GM12878 (cell line): ENCODE measurements at regions not wholly inside any gene's neighbourhood (a gene's known extent, or its start where the extent isn't known, plus 50 kb on each side); places are given as distances from the start of the nearest gene placed in this dataset.

Source experiments
- ATAC-seq: fragments of 200-7000 bp; cut with Tn5 transposase; 3 replicates; pipeline ENCODE4 v1.9.1; 2020; ENCODE audit warnings: mild to moderate bottlenecking, moderate library complexity
- BruUV-seq: library from RNA; stranded (reverse); fragments of 400-500 nt; replicated peaks from 2 replicates; lab custom pipeline; 2021; lab: Mats Ljungman, UMichigan
- CTCF ChIA-PET: fragments of 300-600 bp; sonication (Branson Sonifier 250); formaldehyde crosslinking; extraction: SDS; loops from one replicate; lab custom pipeline; 2021; ENCODE audit warnings: inconsistent platforms; lab: Yijun Ruan, JAX
- POLR2A ChIA-PET: fragments of 350-600 bp; formaldehyde crosslinking; extraction: SDS; loops from one replicate; lab custom pipeline; 2021; ENCODE audit warnings: inconsistent platforms; lab: Charles Lee
- RAD21 ChIA-PET: fragments of 300-600 bp; sonication (Branson Sonifier 250); formaldehyde crosslinking; loops from one replicate; lab custom pipeline; 2023; ENCODE audit warnings: antibody characterized with exemption; ENCODE audit not compliant: unreplicated experiment; lab: Charles Lee
- SMC1A ChIA-PET: fragments of 300-600 bp; sonication (Branson Sonifier 250); formaldehyde crosslinking; loops from one replicate; lab custom pipeline; 2023; ENCODE audit not compliant: unreplicated experiment, uncharacterized antibody; lab: Charles Lee
- DNase-seq: peaks from one replicate; pipeline ENCODE4 v3.0.0-alpha.2; 2011; ENCODE audit warnings: low read depth, low spot score
- FAIRE-seq: peaks from 3 replicates; lab custom pipeline; 2011; peaks lifted over from hg19 to GRCh38; lab: Jason Lieb, UNC
- H2AFZ ChIP-seq: 2 replicates; pipeline ENCODE4 v1.6.0; 2011; ENCODE audit warnings: low read depth, low read length, control low read depth; ENCODE audit not compliant: control insufficient read depth
- H3K27ac ChIP-seq: 2 replicates; pipeline ENCODE4 v1.5.1; 2011; ENCODE audit warnings: control low read depth; ENCODE audit not compliant: control insufficient read depth, insufficient read depth
- H3K27me3 ChIP-seq, 2 experiments: replicated peaks in 1 of 2; 2 replicates each; pipeline versions ENCODE4 v1.6.0 to v1.6.1; 2011; ENCODE audit warnings: low read length in 1 of 2; ENCODE audit not compliant: control insufficient read depth in 2 of 2, insufficient read depth in 2 of 2
- H3K36me3 ChIP-seq, 2 experiments: 2 replicates each; pipeline ENCODE4 v1.5.1; 2011; ENCODE audit warnings: low read length in 1 of 2; ENCODE audit not compliant: control insufficient read depth in 2 of 2, insufficient read depth in 2 of 2
- H3K4me1 ChIP-seq: 2 replicates; pipeline ENCODE4 v1.6.1; 2011; ENCODE audit warnings: mild to moderate bottlenecking, low read length, moderate library complexity, mixed read lengths; ENCODE audit not compliant: control insufficient read depth, insufficient read depth
- H3K4me2 ChIP-seq: 2 replicates; pipeline ENCODE4 v1.6.0; 2011; ENCODE audit warnings: control low read depth; ENCODE audit not compliant: control insufficient read depth, insufficient read depth
- H3K4me3 ChIP-seq: fragments of 200-600 bp; sonication (generic); 2 replicates; pipeline ENCODE4 v1.5.1; 2016
- H3K79me2 ChIP-seq: 2 replicates; pipeline ENCODE4 v1.6.0; 2011; ENCODE audit warnings: low read length; ENCODE audit not compliant: control insufficient read depth, insufficient read depth
- H3K9ac ChIP-seq: 2 replicates; pipeline ENCODE4 v1.8.0; 2011; ENCODE audit warnings: low read length, control low read depth, mixed read lengths; ENCODE audit not compliant: control insufficient read depth, insufficient read depth
- H3K9me3 ChIP-seq: replicated peaks from 3 replicates; pipeline ENCODE4 v1.5.1; 2011; ENCODE audit warnings: mild to moderate bottlenecking, low read length; ENCODE audit not compliant: control insufficient read depth, insufficient read depth
- H4K20me1 ChIP-seq: 2 replicates; pipeline ENCODE4 v1.6.0; 2011; ENCODE audit not compliant: control insufficient read depth, insufficient read depth
- BCL11A ChIP-seq: IDR thresholded peaks from 2 replicates; pipeline ENCODE4 v1.6.1; 2011; ENCODE audit warnings: low read depth, low read length
- BCL3 ChIP-seq: IDR thresholded peaks from 2 replicates; pipeline ENCODE4 v1.6.1; 2011; ENCODE audit warnings: borderline replicate concordance, low read depth, mild to moderate bottlenecking, moderate library complexity, low read length; ENCODE audit not compliant: insufficient read depth, poor library complexity, severe bottlenecking
- CHD4 ChIP-seq: fragments of 200-600 bp; sonication (generic); IDR thresholded peaks from 2 replicates; pipeline ENCODE4 v1.6.1; 2016; ENCODE audit warnings: mild to moderate bottlenecking
- E2F8 ChIP-seq: fragments of 450-650 bp; IDR thresholded peaks from 2 replicates; pipeline ENCODE4 v1.6.1; 2018; ENCODE audit warnings: mild to moderate bottlenecking, low read depth, moderate library complexity; ENCODE audit not compliant: partially characterized antibody
- EP300 ChIP-seq, 2 experiments: fragments of 150-350 bp in 1 of 2; IDR thresholded peaks; 2 replicates each; pipeline ENCODE4 v1.6.1; 2011 to 2012; ENCODE audit warnings: low read depth in 2 of 2, low read length in 2 of 2, borderline replicate concordance in 1 of 2, improper control_type of control experiment in 1 of 2, inconsistent platforms in 1 of 2; ENCODE audit not compliant: control insufficient read depth in 1 of 2
- GABPA ChIP-seq: IDR thresholded peaks from 2 replicates; pipeline ENCODE4 v1.6.1; 2014; ENCODE audit warnings: antibody characterized with exemption, low read depth, mild to moderate bottlenecking, inconsistent platforms
- IRF4 ChIP-seq: IDR thresholded peaks from 2 replicates; pipeline ENCODE4 v1.6.1; 2011; ENCODE audit warnings: low read depth, low read length
- JUNB ChIP-seq: IDR thresholded peaks from 2 replicates; pipeline ENCODE4 v1.6.1; 2016; ENCODE audit warnings: antibody characterized with exemption, mild to moderate bottlenecking
- JUND ChIP-seq: IDR thresholded peaks from 2 replicates; pipeline ENCODE4 v1.6.1; 2012; ENCODE audit warnings: low read depth, mild to moderate bottlenecking, low read length, improper control_type of control experiment, moderate library complexity
- MTA2 ChIP-seq: fragments of 450-650 bp; IDR thresholded peaks from 2 replicates; pipeline ENCODE4 v1.6.1; 2016; ENCODE audit warnings: low read depth, mild to moderate bottlenecking, moderate library complexity
- NBN ChIP-seq: fragments of 450-650 bp; IDR thresholded peaks from 2 replicates; pipeline ENCODE4 v1.6.1; 2016
- NFIC ChIP-seq: IDR thresholded peaks from 2 replicates; pipeline ENCODE4 v1.6.1; 2012; ENCODE audit warnings: low read depth, mild to moderate bottlenecking, inconsistent platforms, low read length, moderate library complexity
- RCOR1 ChIP-seq: conservative IDR thresholded peaks from 2 replicates; pipeline ENCODE4 v1.6.1; 2012; ENCODE audit warnings: low read depth, low read length, improper control_type of control experiment
- ZNF207 ChIP-seq: fragments of 450-650 bp; IDR thresholded peaks from 2 replicates; pipeline ENCODE4 v1.6.1; 2014; ENCODE audit warnings: antibody characterized with exemption, mild to moderate bottlenecking, borderline replicate concordance
- ZNF592 ChIP-seq: fragments of 450-650 bp; IDR thresholded peaks from 2 replicates; pipeline ENCODE4 v1.6.1; 2017; ENCODE audit warnings: mild to moderate bottlenecking, moderate library complexity
- ZSCAN29 ChIP-seq: fragments of 450-650 bp; IDR thresholded peaks from 2 replicates; pipeline ENCODE4 v1.6.1; 2017; ENCODE audit warnings: mild to moderate bottlenecking, moderate library complexity
- WGBS: methylation state at CpG from one replicate; pipeline ENCODE4 v1.1.6; 2016; ENCODE audit warnings: low lambda C conversion rate; ENCODE audit not compliant: insufficient replicate concordance, insufficient coverage; ENCODE audit errors: missing lambda C conversion rate; 5-methylcytosine and 5-hydroxymethylcytosine counted together
- in situ Hi-C: fragments of 300-500 bp; cut with MboI; formaldehyde crosslinking; loops from 9 replicates; pipeline ENCODE4 v1.14.3; 2018; ENCODE audit warnings: mixed read lengths
- intact Hi-C: fragments of 100-400 bp; cut with micrococcal nuclease; formaldehyde crosslinking; loops from one replicate; pipeline ENCODE4 v1.14.2; 2022; ENCODE audit not compliant: unreplicated experiment

GRCh38 chr4:164301430-164301829 lies 452.5 kb upstream of the SMIM31 start (continued):
- TF ChIP-seq E2F8 = no peak
- no peak for TF ChIP-seq BCL3
- TF ChIP-seq ZSCAN29 = no peak
- TF ChIP-seq CHD4 = no peak
- TF ChIP-seq NBN = no peak

- ATAC-seq (peak; percentile 82), FAIRE-seq (no peak), DNase-seq (no peak)
- Histone ChIP-seq H3K9me3 (no peaks in the 10 kb centered on the region), H3K79me2 (no peaks in the 10 kb centered on the region), H3K27me3 (no peaks in the 10 kb centered on the region), H3K36me3 (no peaks in the 10 kb centered on the region), H3K27ac (no peak overlapping the region), H2AFZ (no peak overlapping the region), H3K4me3 (no peak overlapping the region), H4K20me1 (no peaks in the 10 kb centered on the region), H3K9ac (no peak overlapping the region), H3K4me2 (no peak overlapping the region), H3K4me1 (no peaks in the 10 kb centered on the region)
- BruUV-seq = no TSS peak
- WGBS = 0% methylated on average over 2 of the region's 2 CpGs
- POLR2A ChIA-PET = no interaction called here
- CTCF ChIA-PET = interaction anchor here (1.6 kb wide), 1 partner anchor 429 kb away, joined by 6 read pairs; no protein-coding TSS in a partner anchor
- RAD21 ChIA-PET = no interaction called here
- intact Hi-C loops (no loop called here), in situ Hi-C loops (no loop called here)
- SMC1A ChIA-PET = no interaction called here
- TF ChIP-seq JUNB = peak; percentile 77
- peak; percentile 25; the same call in 1 of the 2 replicates for TF ChIP-seq IRF4
- no peak for TF ChIP-seq JUND
- TF ChIP-seq RCOR1 = no peak
- TF ChIP-seq ZNF592 = no peak
- TF ChIP-seq GABPA = no peak
- TF ChIP-seq MTA2 = 0 out of 2 replicates have a peak, but pooled peaks have one; percentile 20
- no peak for TF ChIP-seq ZNF207
- TF ChIP-seq NFIC = peak; percentile 29; the same call in 1 of the 2 replicates
- peak; percentile 48; the same call in 1 of the 2 replicates for TF ChIP-seq BCL11A
- 0 out of 4 replicates have a peak, but pooled peaks of 1 of the 2 experiments have one; percentile 28 for TF ChIP-seq EP300 (IDR thresholded peaks at IDR 0.05; ENCODE audit: borderline replicate concordance in 1 of 2, control insufficient read depth in 1 of 2, low read depth in 2 of 2, low read length in 2 of 2)
Observed at GRCh38 chr4:164304101-164304639, 449.8 kb upstream of the SMIM31 start.
